ENCODE measurements at regions not wholly inside any gene's neighbourhood (a gene's known extent, or its start where the extent isn't known, plus 50 kb on each side); places are given as distances from the start of the nearest gene placed in this dataset.

- TF ChIP-seq CTCF (IDR thresholded peaks at IDR 0.05; ENCODE audit: control insufficient read depth, extremely low read depth, insufficient read depth) = no peak
- no peak overlapping the region for H3K4me3 ChIP-seq (ENCODE audit: low read depth, low read length)
- no peak for DNase-seq (ENCODE audit: low read depth)
Observed at GRCh38 chr4:120175272-120175671, 108.6 kb upstream of the MAD2L1 start.

- H3K4me3 ChIP-seq (ENCODE audit: low read depth, low read length) = no peak overlapping the region
- TF ChIP-seq CTCF (IDR thresholded peaks at IDR 0.05; ENCODE audit: control insufficient read depth, extremely low read depth, insufficient read depth) = no peak
- no peak for DNase-seq (ENCODE audit: low read depth)
Observed at GRCh38 chr4:120163895-120164294, 97.2 kb upstream of the MAD2L1 start.

GRCh38 chr4:120158841-120159463 is 92.3 kb upstream of the MAD2L1 start:
- no peak for DNase-seq (ENCODE audit: low read depth)
- TF ChIP-seq CTCF (IDR thresholded peaks at IDR 0.05; ENCODE audit: control insufficient read depth, extremely low read depth, insufficient read depth) = no peak
- no peak overlapping the region for H3K4me3 ChIP-seq (ENCODE audit: low read depth, low read length)

- no peak for DNase-seq (ENCODE audit: low read depth)
- no peak for TF ChIP-seq CTCF (IDR thresholded peaks at IDR 0.05; ENCODE audit: control insufficient read depth, extremely low read depth, insufficient read depth)
- H3K4me3 ChIP-seq (ENCODE audit: low read depth, low read length) = no peak overlapping the region
Observed at GRCh38 chr4:120158046-120158445, 91.4 kb upstream of the MAD2L1 start.

- peak; percentile 51 for DNase-seq (ENCODE audit: low read depth)
- TF ChIP-seq CTCF (IDR thresholded peaks at IDR 0.05; ENCODE audit: control insufficient read depth, extremely low read depth, insufficient read depth) = peak; percentile 62
- H3K4me3 ChIP-seq (ENCODE audit: low read depth, low read length) = no peak overlapping the region
Observed at GRCh38 chr4:120156120-120156718, 89.6 kb upstream of the MAD2L1 start.

- no peak overlapping the region for H3K4me3 ChIP-seq (ENCODE audit: low read depth, low read length)
- DNase-seq (ENCODE audit: low read depth) = no peak
- TF ChIP-seq CTCF (IDR thresholded peaks at IDR 0.05; ENCODE audit: control insufficient read depth, extremely low read depth, insufficient read depth) = no peak
Observed at GRCh38 chr4:120155287-120155686, 88.6 kb upstream of the MAD2L1 start.

GRCh38 chr4:120144634-120145033 is 78.0 kb upstream of the MAD2L1 start:
- no peak overlapping the region for H3K4me3 ChIP-seq (ENCODE audit: low read depth, low read length)
- no peak for TF ChIP-seq CTCF (IDR thresholded peaks at IDR 0.05; ENCODE audit: control insufficient read depth, extremely low read depth, insufficient read depth)
- no peak for DNase-seq (ENCODE audit: low read depth)

Measured in LNCaP clone FGC (cell line).